ENCODE measurements at regions not wholly inside any gene's neighbourhood (a gene's known extent, or its start where the extent isn't known, plus 50 kb on each side); places are given as distances from the start of the nearest gene placed in this dataset.

DNA sequence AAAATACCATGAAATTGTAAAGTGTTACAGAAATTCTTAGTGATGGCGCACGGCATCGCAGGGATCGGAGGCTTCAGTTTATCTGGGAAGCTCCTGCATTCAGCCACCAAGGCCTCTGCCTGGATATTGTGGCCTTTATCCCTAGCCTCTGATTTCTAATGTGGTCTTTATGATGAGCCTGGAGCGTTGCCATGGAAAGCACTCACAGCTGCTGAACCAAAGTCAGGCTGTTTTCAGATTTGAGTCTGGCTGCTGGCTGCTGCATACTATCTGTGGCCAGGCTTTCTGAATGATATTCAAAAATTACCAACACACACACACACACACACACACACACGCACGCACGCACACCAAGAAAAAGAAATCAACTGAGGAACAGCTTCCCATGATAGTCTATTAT is 101.1 kb upstream of the ZNF366 start:
- ATAC-seq (no peak), FAIRE-seq (no peak), DNase-seq (ENCODE audit: extremely low read depth in 1 of 4, low spot score in 3 of 4) (no peak)
- no peaks in the 10 kb centered on the region for H4K20me1 ChIP-seq (replicated peaks; ENCODE audit: control insufficient read depth, insufficient read depth, low read length)
- H3K9ac ChIP-seq (ENCODE audit: insufficient read depth in 1 of 2, low read depth in 2 of 2, low read length in 2 of 2), result no peak overlapping the region
- H3K4me2 ChIP-seq (ENCODE audit: insufficient read depth, low read length), result no peak overlapping the region
- ChIA-PET CTCF (ENCODE audit: low intra/inter-chr PET ratio) (no interaction called here), POLR2A (interaction anchor here (0.7 kb wide), 1 partner anchor 170 kb away, joined by 3 read pairs; no protein-coding TSS in a partner anchor)
- no peaks in the 10 kb centered on the region for H3K9me1 ChIP-seq (ENCODE audit: control insufficient read depth, insufficient read depth, low read length)
- H3K4me3 ChIP-seq, result no peak overlapping the region
- no peaks in the 10 kb centered on the region for H3K9me3 ChIP-seq (replicated peaks; ENCODE audit: control insufficient read depth, insufficient read depth, low read depth, low read length)
- no peak overlapping the region for H2AFZ ChIP-seq (ENCODE audit: low read depth, low read length)
- no peaks in the 10 kb centered on the region for H3K27me3 ChIP-seq (ENCODE audit: control insufficient read depth in 2 of 2, insufficient read depth in 2 of 2, low read length in 2 of 2)
- in situ Hi-C loops (cut with MboI) (no loop called here), intact Hi-C loops (cut with micrococcal nuclease) (no loop called here)
- no peak overlapping the region for H3K27ac ChIP-seq (ENCODE audit: extremely low read depth, low read depth, low read length)
- no peaks in the 10 kb centered on the region for H3K79me2 ChIP-seq (ENCODE audit: control insufficient read depth, insufficient read depth, low read length)
- H3K36me3 ChIP-seq (ENCODE audit: control insufficient read depth, insufficient read depth, low read length), result no peaks in the 10 kb centered on the region
- no TSS peak for BruUV-seq (replicated peaks)
- 88% methylated on average over 8 of the region's 8 CpGs for WGBS (ENCODE audit: insufficient coverage, low coverage, missing lambda C conversion rate)
- no peaks in the 10 kb centered on the region for H3K4me1 ChIP-seq (replicated peaks in 1 of 2; ENCODE audit: control insufficient read depth in 2 of 2, insufficient read depth in 2 of 2, low read length in 2 of 2)
- TF ChIP-seq BRCA1 (IDR thresholded peaks at IDR 0.05) (no peak), BRCA1 (CRISPR knock-in tag; IDR thresholded peaks at IDR 0.05) (no peak), ZNF212 (CRISPR knock-in tag; IDR thresholded peaks at IDR 0.05) (no peak), SIX5 (IDR thresholded peaks at IDR 0.05; ENCODE audit: borderline replicate concordance in 1 of 2, insufficient read depth in 1 of 2, low read depth in 1 of 2, low read length in 2 of 2) (no peak), RFX1 (IDR thresholded peaks at IDR 0.05) (no peak), USF2 (CRISPR knock-in tag; IDR thresholded peaks at IDR 0.05) (no peak), SMAD1 (IDR thresholded peaks at IDR 0.05; ENCODE audit: low read depth, low read length, partially characterized antibody) (no peak), FOXA3 (CRISPR knock-in tag; conservative IDR thresholded peaks at IDR 0.05 in 1 of 2, IDR thresholded peaks at IDR 0.05 in 1 of 2) (no peak)
- TF ChIP-seq, protein P1, sequence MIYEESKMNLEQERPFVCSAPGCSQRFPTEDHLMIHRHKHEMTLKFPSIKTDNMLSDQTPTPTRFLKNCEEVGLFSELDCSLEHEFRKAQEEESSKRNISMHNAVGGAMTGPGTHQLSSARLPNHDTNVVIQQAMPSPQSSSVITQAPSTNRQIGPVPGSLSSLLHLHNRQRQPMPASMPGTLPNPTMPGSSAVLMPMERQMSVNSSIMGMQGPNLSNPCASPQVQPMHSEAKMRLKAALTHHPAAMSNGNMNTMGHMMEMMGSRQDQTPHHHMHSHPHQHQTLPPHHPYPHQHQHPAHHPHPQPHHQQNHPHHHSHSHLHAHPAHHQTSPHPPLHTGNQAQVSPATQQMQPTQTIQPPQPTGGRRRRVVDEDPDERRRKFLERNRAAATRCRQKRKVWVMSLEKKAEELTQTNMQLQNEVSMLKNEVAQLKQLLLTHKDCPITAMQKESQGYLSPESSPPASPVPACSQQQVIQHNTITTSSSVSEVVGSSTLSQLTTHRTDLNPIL (CRISPR knock-in tag; IDR thresholded peaks at IDR 0.05), result no peak
- TF ChIP-seq, protein P2, sequence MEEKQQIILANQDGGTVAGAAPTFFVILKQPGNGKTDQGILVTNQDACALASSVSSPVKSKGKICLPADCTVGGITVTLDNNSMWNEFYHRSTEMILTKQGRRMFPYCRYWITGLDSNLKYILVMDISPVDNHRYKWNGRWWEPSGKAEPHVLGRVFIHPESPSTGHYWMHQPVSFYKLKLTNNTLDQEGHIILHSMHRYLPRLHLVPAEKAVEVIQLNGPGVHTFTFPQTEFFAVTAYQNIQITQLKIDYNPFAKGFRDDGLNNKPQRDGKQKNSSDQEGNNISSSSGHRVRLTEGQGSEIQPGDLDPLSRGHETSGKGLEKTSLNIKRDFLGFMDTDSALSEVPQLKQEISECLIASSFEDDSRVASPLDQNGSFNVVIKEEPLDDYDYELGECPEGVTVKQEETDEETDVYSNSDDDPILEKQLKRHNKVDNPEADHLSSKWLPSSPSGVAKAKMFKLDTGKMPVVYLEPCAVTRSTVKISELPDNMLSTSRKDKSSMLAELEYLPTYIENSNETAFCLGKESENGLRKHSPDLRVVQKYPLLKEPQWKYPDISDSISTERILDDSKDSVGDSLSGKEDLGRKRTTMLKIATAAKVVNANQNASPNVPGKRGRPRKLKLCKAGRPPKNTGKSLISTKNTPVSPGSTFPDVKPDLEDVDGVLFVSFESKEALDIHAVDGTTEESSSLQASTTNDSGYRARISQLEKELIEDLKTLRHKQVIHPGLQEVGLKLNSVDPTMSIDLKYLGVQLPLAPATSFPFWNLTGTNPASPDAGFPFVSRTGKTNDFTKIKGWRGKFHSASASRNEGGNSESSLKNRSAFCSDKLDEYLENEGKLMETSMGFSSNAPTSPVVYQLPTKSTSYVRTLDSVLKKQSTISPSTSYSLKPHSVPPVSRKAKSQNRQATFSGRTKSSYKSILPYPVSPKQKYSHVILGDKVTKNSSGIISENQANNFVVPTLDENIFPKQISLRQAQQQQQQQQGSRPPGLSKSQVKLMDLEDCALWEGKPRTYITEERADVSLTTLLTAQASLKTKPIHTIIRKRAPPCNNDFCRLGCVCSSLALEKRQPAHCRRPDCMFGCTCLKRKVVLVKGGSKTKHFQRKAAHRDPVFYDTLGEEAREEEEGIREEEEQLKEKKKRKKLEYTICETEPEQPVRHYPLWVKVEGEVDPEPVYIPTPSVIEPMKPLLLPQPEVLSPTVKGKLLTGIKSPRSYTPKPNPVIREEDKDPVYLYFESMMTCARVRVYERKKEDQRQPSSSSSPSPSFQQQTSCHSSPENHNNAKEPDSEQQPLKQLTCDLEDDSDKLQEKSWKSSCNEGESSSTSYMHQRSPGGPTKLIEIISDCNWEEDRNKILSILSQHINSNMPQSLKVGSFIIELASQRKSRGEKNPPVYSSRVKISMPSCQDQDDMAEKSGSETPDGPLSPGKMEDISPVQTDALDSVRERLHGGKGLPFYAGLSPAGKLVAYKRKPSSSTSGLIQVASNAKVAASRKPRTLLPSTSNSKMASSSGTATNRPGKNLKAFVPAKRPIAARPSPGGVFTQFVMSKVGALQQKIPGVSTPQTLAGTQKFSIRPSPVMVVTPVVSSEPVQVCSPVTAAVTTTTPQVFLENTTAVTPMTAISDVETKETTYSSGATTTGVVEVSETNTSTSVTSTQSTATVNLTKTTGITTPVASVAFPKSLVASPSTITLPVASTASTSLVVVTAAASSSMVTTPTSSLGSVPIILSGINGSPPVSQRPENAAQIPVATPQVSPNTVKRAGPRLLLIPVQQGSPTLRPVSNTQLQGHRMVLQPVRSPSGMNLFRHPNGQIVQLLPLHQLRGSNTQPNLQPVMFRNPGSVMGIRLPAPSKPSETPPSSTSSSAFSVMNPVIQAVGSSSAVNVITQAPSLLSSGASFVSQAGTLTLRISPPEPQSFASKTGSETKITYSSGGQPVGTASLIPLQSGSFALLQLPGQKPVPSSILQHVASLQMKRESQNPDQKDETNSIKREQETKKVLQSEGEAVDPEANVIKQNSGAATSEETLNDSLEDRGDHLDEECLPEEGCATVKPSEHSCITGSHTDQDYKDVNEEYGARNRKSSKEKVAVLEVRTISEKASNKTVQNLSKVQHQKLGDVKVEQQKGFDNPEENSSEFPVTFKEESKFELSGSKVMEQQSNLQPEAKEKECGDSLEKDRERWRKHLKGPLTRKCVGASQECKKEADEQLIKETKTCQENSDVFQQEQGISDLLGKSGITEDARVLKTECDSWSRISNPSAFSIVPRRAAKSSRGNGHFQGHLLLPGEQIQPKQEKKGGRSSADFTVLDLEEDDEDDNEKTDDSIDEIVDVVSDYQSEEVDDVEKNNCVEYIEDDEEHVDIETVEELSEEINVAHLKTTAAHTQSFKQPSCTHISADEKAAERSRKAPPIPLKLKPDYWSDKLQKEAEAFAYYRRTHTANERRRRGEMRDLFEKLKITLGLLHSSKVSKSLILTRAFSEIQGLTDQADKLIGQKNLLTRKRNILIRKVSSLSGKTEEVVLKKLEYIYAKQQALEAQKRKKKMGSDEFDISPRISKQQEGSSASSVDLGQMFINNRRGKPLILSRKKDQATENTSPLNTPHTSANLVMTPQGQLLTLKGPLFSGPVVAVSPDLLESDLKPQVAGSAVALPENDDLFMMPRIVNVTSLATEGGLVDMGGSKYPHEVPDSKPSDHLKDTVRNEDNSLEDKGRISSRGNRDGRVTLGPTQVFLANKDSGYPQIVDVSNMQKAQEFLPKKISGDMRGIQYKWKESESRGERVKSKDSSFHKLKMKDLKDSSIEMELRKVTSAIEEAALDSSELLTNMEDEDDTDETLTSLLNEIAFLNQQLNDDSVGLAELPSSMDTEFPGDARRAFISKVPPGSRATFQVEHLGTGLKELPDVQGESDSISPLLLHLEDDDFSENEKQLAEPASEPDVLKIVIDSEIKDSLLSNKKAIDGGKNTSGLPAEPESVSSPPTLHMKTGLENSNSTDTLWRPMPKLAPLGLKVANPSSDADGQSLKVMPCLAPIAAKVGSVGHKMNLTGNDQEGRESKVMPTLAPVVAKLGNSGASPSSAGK (IDR thresholded peaks at IDR 0.05), result no peak
